ENCODE measurements at regions not wholly inside any gene's neighbourhood (a gene's known extent, or its start where the extent isn't known, plus 50 kb on each side); places are given as distances from the start of the nearest gene placed in this dataset.

- TF ChIP-seq POLR2AphosphoS5 (IDR thresholded peaks at IDR 0.05; ENCODE audit: insufficient read depth, low read depth, low read length) (no peak), POLR2A (IDR thresholded peaks at IDR 0.05; ENCODE audit: low read depth, low read length) (no peak), EZH2 (IDR thresholded peaks at IDR 0.05; ENCODE audit: borderline replicate concordance, low read depth, low read length, severe bottlenecking) (no peak), FOS (IDR thresholded peaks at IDR 0.05; ENCODE audit: borderline replicate concordance, insufficient read depth, low read length) (no peak)
- TF ChIP-seq, protein P1, sequence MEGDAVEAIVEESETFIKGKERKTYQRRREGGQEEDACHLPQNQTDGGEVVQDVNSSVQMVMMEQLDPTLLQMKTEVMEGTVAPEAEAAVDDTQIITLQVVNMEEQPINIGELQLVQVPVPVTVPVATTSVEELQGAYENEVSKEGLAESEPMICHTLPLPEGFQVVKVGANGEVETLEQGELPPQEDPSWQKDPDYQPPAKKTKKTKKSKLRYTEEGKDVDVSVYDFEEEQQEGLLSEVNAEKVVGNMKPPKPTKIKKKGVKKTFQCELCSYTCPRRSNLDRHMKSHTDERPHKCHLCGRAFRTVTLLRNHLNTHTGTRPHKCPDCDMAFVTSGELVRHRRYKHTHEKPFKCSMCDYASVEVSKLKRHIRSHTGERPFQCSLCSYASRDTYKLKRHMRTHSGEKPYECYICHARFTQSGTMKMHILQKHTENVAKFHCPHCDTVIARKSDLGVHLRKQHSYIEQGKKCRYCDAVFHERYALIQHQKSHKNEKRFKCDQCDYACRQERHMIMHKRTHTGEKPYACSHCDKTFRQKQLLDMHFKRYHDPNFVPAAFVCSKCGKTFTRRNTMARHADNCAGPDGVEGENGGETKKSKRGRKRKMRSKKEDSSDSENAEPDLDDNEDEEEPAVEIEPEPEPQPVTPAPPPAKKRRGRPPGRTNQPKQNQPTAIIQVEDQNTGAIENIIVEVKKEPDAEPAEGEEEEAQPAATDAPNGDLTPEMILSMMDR (IDR thresholded peaks at IDR 0.05; ENCODE audit: extremely low read depth in 1 of 2, insufficient read depth in 1 of 2, low read depth in 1 of 2, low read length in 2 of 2) = no peak
- TF ChIP-seq, protein P2, sequence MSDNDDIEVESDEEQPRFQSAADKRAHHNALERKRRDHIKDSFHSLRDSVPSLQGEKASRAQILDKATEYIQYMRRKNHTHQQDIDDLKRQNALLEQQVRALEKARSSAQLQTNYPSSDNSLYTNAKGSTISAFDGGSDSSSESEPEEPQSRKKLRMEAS (IDR thresholded peaks at IDR 0.05; ENCODE audit: insufficient read depth, insufficient read length) = no peak
Measured at GRCh38 chr5:93887678-93888077, 146.3 kb upstream of the POU5F2 start.

Data from endothelial cell of umbilical vein (primary cell).